ENCODE measurements at regions not wholly inside any gene's neighbourhood (a gene's known extent, or its start where the extent isn't known, plus 50 kb on each side); places are given as distances from the start of the nearest gene placed in this dataset.
A peak's percentile ranks its signal among the peaks of the same experiment; 100 is the strongest.
"Not testable (repeated sequence)": the region's sequence is repeated elsewhere in the genome, so short reads cannot be mapped to it uniquely, and the experiment has no call there.

GRCh38 chr15:28459279-28459678, 73.5 kb downstream of the GOLGA8G start:
- no peak for DNase-seq (ENCODE audit: extremely low read depth in 1 of 11, low read depth in 9 of 11, low spot score in 4 of 11)

- peak in 2 of 11 donors; percentile 15 to 30 for DNase-seq (ENCODE audit: extremely low read depth in 1 of 11, low read depth in 9 of 11, low spot score in 4 of 11)
Observed at GRCh38 chr15:28457396-28457932, 75.3 kb downstream of the GOLGA8G start.

- DNase-seq (ENCODE audit: extremely low read depth in 1 of 11, low read depth in 9 of 11, low spot score in 4 of 11) = no peak
Observed at GRCh38 chr15:28456476-28457395, 76.0 kb downstream of the GOLGA8G start.

- DNase-seq (ENCODE audit: extremely low read depth in 1 of 11, low read depth in 9 of 11, low spot score in 4 of 11) = not testable (repeated sequence)
Observed at GRCh38 chr15:28455537-28456475, 77.0 kb downstream of the GOLGA8G start.

- not testable (repeated sequence) for DNase-seq (ENCODE audit: extremely low read depth in 1 of 11, low read depth in 9 of 11, low spot score in 4 of 11)
Observed at GRCh38 chr15:28454751-28455220, 76.3 kb downstream of the GOLGA8F start.

Measured in renal cortex interstitium (tissue), 11 donors.